ENCODE measurements at regions not wholly inside any gene's neighbourhood (a gene's known extent, or its start where the extent isn't known, plus 50 kb on each side); places are given as distances from the start of the nearest gene placed in this dataset.
"Not testable (repeated sequence)": the region's sequence is repeated elsewhere in the genome, so short reads cannot be mapped to it uniquely, and the experiment has no call there.

DNA sequence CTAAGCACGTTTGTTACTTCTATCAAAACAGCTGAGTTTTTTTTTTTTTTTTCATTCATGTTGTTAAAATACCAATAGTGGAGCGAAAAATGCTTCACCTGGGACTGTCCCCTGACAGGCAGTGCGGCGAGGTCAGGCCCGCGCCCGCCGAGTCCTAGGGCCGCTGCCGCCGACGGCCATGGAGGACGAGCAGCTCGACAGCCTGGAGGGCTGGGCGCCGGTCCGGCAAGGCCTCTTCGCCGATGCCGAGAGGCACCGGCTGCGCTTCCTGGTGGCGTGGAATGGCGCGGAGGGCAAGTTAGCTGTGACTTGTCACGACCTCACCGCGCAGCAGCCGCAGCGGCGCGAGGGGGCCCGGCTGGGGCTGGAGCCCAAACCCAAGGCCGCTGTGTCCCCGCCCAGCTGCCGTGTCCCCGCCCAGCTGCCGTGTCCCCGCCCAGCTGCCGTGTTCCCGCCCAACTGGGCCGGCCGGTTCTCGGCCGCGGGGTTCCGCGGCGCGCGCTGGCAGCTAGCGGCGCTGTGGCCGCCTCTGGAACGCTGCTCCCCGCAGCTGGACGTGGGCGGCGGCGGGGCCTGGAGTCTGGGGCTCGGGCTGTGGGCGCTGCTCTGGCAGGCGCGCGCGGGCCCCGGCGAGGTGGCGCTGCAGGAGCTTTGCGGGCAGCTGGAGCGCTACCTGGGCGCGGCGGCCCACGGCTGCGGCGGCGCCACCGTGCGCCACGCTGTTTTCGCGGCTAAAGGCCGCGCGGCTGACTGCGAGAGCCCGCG is 56.7 kb upstream of the GOLGA8R start:
- H3F3A ChIP-seq (ENCODE audit: control insufficient read depth, insufficient read depth); H4K20me1 ChIP-seq (ENCODE audit: control insufficient read depth, insufficient read depth, low read depth, low read length); H3K27ac ChIP-seq (ENCODE audit: low read depth, low read length); H3K9me3 ChIP-seq (ENCODE audit: control insufficient read depth, insufficient read depth, low read length); H3K4me2 ChIP-seq (ENCODE audit: low read length); H3K27me3 ChIP-seq (ENCODE audit: control insufficient read depth, low read length); H3K79me2 ChIP-seq (ENCODE audit: control insufficient read depth, low read length); H3K36me3 ChIP-seq (ENCODE audit: control insufficient read depth, low read length); H3K9me2 ChIP-seq (replicated peaks; ENCODE audit: control insufficient read depth, low read length); H3K4me1 ChIP-seq (ENCODE audit: control insufficient read depth, low read length): not testable (repeated sequence)
- H3K4me3 ChIP-seq (ENCODE audit: low read length), result peak overlapping the region; percentile 46; the same call in 1 of the 2 replicates

DNA sequence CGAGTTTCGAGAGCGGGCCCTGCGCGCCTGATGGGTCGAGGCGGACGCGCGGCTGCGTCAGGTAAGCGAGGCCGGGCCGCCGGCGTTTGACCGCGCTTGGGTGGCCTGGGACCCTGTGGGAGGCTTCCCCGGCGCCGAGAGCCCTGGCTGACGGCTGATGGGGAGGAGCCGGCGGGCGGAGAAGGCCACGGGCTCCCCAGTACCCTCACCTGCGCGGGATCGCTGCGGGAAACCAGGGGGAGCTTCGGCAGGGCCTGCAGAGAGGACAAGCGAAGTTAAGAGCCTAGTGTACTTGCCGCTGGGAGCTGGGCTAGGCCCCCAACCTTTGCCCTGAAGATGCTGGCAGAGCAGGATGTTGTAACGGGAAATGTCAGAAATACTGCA is 57.3 kb upstream of the GOLGA8R start:
- H3K27me3 ChIP-seq (ENCODE audit: control insufficient read depth, low read length); H3K36me3 ChIP-seq (ENCODE audit: control insufficient read depth, low read length); H3K9me3 ChIP-seq (ENCODE audit: control insufficient read depth, insufficient read depth, low read length); H3K4me1 ChIP-seq (ENCODE audit: control insufficient read depth, low read length); H4K20me1 ChIP-seq (ENCODE audit: control insufficient read depth, insufficient read depth, low read depth, low read length); H3K79me2 ChIP-seq (ENCODE audit: control insufficient read depth, low read length); H3K27ac ChIP-seq (ENCODE audit: low read depth, low read length); H3K4me2 ChIP-seq (ENCODE audit: low read length); H3F3A ChIP-seq (ENCODE audit: control insufficient read depth, insufficient read depth); H3K9me2 ChIP-seq (replicated peaks; ENCODE audit: control insufficient read depth, low read length): not testable (repeated sequence)
- peak overlapping the region; percentile 46; the same call in 1 of the 2 replicates for H3K4me3 ChIP-seq (ENCODE audit: low read length)

DNA sequence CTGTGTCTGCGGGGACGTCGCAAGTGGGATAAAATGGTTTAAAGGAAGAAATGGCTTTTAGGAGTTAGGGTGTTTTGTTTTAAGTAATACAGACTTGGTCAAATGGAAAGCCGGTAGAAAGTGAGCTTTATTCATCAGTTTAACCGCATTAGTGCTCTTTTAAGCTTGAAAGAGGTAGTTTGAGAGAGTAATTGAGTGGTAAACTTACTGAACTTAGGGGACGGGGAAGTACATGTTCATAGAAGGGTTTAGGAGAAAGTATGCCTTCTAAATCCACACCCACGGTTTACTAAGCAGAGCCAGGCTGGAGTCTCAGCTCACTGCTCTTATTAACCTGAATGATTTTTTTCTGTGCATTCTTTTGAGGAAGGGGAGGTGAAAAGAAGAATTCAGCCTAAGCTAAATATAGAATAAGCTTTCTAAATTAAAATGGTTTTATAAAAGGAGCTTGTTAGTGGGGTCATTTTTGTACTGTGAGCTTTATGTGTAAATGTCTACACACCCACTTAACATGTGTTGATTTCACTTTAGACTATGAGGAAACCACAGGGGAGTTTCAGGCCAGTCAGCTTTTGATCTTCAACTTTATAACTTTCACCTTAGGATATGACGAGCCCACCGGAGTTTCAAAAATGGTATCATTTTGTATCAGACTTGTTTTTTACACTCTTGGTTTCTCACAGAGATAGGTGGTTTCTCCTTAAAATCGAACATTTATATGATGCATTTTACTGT is 57.9 kb upstream of the GOLGA8R start:
- not testable (repeated sequence) for H3K4me3 ChIP-seq (ENCODE audit: low read length); H3K36me3 ChIP-seq (ENCODE audit: control insufficient read depth, low read length); H3K27ac ChIP-seq (ENCODE audit: low read depth, low read length); H3K79me2 ChIP-seq (ENCODE audit: control insufficient read depth, low read length); H3K4me1 ChIP-seq (ENCODE audit: control insufficient read depth, low read length); H3K9me3 ChIP-seq (ENCODE audit: control insufficient read depth, insufficient read depth, low read length); H3K9me2 ChIP-seq (replicated peaks; ENCODE audit: control insufficient read depth, low read length); H4K20me1 ChIP-seq (ENCODE audit: control insufficient read depth, insufficient read depth, low read depth, low read length); H3K27me3 ChIP-seq (ENCODE audit: control insufficient read depth, low read length); H3K4me2 ChIP-seq (ENCODE audit: low read length); H3F3A ChIP-seq (ENCODE audit: control insufficient read depth, insufficient read depth)

DNA sequence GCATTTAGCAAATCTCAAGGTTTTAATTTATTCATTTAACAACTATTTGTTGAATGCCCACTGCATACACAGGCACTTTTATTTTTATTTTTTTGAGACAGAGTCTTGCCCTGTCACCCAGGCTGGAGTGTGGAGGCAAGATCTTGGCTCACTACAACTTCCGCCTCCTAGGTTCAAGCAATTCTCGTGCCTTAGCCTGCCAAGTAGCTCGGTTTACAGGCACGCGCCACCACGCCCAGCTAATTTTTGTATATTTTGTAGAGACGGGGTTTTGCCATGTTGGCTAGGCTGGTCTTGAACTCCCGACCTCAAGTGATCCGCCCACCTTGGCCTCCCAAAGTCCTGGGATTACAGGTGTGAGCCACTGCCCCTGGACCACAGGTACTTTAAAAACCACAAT is 67.0 kb upstream of the GOLGA8Q start:
- not testable (repeated sequence) for H4K20me1 ChIP-seq (ENCODE audit: control insufficient read depth, insufficient read depth, low read depth, low read length); H3K4me2 ChIP-seq (ENCODE audit: low read length); H3F3A ChIP-seq (ENCODE audit: control insufficient read depth, insufficient read depth); H3K9me2 ChIP-seq (replicated peaks; ENCODE audit: control insufficient read depth, low read length); H3K27ac ChIP-seq (ENCODE audit: low read depth, low read length); H3K36me3 ChIP-seq (ENCODE audit: control insufficient read depth, low read length); H3K27me3 ChIP-seq (ENCODE audit: control insufficient read depth, low read length); H3K4me1 ChIP-seq (ENCODE audit: control insufficient read depth, low read length); H3K79me2 ChIP-seq (ENCODE audit: control insufficient read depth, low read length); H3K9me3 ChIP-seq (ENCODE audit: control insufficient read depth, insufficient read depth, low read length); H3K4me3 ChIP-seq (ENCODE audit: low read length)

DNA sequence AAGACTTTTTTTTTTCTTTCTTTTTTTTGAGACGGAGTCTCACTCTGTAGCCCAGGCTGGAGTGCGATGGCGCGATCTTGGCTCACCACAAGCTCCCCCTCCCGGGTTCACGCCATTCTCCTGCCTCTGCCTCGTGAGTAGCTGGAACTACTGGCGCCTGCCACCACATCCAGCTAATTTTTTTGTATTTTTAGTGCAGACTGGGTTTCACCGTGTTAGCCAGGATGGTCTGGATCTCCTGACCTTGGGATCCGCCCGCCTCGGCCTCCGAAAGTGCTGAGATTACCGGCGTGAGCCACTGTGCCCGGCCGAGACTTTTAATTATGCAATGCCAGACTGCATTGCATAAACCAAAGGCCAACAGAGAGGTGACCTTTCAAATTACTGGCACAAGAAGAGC is 62.6 kb upstream of the GOLGA8Q start:
- not testable (repeated sequence) for H3F3A ChIP-seq (ENCODE audit: control insufficient read depth, insufficient read depth); H3K27me3 ChIP-seq (ENCODE audit: control insufficient read depth, low read length); H3K79me2 ChIP-seq (ENCODE audit: control insufficient read depth, low read length); H3K4me3 ChIP-seq (ENCODE audit: low read length); H3K27ac ChIP-seq (ENCODE audit: low read depth, low read length); H3K4me1 ChIP-seq (ENCODE audit: control insufficient read depth, low read length); H3K36me3 ChIP-seq (ENCODE audit: control insufficient read depth, low read length); H3K4me2 ChIP-seq (ENCODE audit: low read length); H3K9me2 ChIP-seq (replicated peaks; ENCODE audit: control insufficient read depth, low read length); H3K9me3 ChIP-seq (ENCODE audit: control insufficient read depth, insufficient read depth, low read length); H4K20me1 ChIP-seq (ENCODE audit: control insufficient read depth, insufficient read depth, low read depth, low read length)

DNA sequence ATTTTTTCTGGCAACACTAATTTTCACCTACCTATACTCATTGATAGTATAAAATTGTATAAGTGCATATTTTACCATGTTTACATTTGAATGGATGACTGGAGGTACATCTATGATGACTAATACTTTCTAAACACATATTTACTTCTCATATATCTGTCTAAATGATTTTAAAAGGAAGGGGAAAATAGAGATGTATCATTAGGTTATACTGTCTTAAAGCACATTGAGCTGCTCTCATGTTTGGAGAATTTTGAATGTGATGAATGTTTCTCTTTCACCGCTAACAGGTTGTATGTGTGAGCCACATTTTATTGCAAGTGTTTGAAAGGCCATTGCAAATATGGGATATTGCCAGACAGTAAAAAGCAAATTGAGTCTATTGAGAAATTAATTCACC is 61.5 kb upstream of the GOLGA8Q start:
- not testable (repeated sequence) for H3K9me3 ChIP-seq (ENCODE audit: control insufficient read depth, insufficient read depth, low read length); H3F3A ChIP-seq (ENCODE audit: control insufficient read depth, insufficient read depth); H3K79me2 ChIP-seq (ENCODE audit: control insufficient read depth, low read length); H3K27ac ChIP-seq (ENCODE audit: low read depth, low read length); H3K36me3 ChIP-seq (ENCODE audit: control insufficient read depth, low read length); H3K27me3 ChIP-seq (ENCODE audit: control insufficient read depth, low read length); H3K9me2 ChIP-seq (replicated peaks; ENCODE audit: control insufficient read depth, low read length); H4K20me1 ChIP-seq (ENCODE audit: control insufficient read depth, insufficient read depth, low read depth, low read length); H3K4me3 ChIP-seq (ENCODE audit: low read length); H3K4me1 ChIP-seq (ENCODE audit: control insufficient read depth, low read length); H3K4me2 ChIP-seq (ENCODE audit: low read length)

DNA sequence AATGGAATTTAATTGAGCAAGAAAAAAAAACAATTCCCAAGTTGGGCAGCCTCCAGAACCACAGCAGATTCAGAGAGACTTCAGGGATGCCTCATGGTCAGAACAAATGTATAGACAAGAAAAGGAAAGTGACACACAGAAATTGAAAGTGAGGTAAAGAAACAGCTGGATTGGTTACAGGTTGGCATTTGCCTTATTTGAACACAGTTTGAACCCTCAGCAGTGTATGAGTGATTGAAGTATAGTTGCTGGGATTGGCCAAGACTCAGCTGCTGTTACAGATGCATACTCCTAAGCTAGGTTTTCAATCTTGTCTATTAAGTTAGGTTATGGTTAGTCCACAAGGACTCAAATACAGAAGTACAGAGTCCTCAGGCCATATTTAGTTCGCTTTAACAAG is 57.9 kb upstream of the GOLGA8Q start:
- H3K36me3 ChIP-seq (ENCODE audit: control insufficient read depth, low read length); H3K4me3 ChIP-seq (ENCODE audit: low read length); H3F3A ChIP-seq (ENCODE audit: control insufficient read depth, insufficient read depth); H3K79me2 ChIP-seq (ENCODE audit: control insufficient read depth, low read length); H3K9me2 ChIP-seq (replicated peaks; ENCODE audit: control insufficient read depth, low read length); H3K4me2 ChIP-seq (ENCODE audit: low read length); H3K27ac ChIP-seq (ENCODE audit: low read depth, low read length); H4K20me1 ChIP-seq (ENCODE audit: control insufficient read depth, insufficient read depth, low read depth, low read length); H3K4me1 ChIP-seq (ENCODE audit: control insufficient read depth, low read length); H3K9me3 ChIP-seq (ENCODE audit: control insufficient read depth, insufficient read depth, low read length); H3K27me3 ChIP-seq (ENCODE audit: control insufficient read depth, low read length): not testable (repeated sequence)

DNA sequence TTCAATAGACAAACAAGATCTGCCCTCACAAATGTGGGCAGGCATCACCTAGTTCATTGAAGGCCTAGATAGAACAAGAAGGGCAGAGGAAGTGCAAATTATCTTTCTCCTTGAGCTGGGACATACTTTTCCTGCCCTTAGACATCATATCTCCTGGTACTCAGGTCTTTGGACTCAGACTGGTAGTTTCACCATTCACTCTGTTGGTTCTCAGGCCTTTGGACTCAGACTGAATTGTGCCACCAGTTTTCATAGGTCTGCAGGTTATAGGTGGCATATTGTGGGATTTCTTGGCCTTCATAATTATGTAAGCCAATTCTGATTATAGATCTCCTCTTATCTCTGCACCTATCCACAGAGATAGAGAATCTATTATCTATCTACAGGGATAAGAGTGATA is 54.6 kb upstream of the GOLGA8Q start:
- not testable (repeated sequence) for H3K27ac ChIP-seq (ENCODE audit: low read depth, low read length); H3K9me2 ChIP-seq (replicated peaks; ENCODE audit: control insufficient read depth, low read length)

More for the DNA sequence above, 54.6 kb upstream of the GOLGA8Q start:
- not testable (repeated sequence) for H3K9me3 ChIP-seq (ENCODE audit: control insufficient read depth, insufficient read depth, low read length); H3K79me2 ChIP-seq (ENCODE audit: control insufficient read depth, low read length); H3K36me3 ChIP-seq (ENCODE audit: control insufficient read depth, low read length); H3K4me1 ChIP-seq (ENCODE audit: control insufficient read depth, low read length); H3F3A ChIP-seq (ENCODE audit: control insufficient read depth, insufficient read depth); H3K27me3 ChIP-seq (ENCODE audit: control insufficient read depth, low read length); H3K4me3 ChIP-seq (ENCODE audit: low read length); H4K20me1 ChIP-seq (ENCODE audit: control insufficient read depth, insufficient read depth, low read depth, low read length); H3K4me2 ChIP-seq (ENCODE audit: low read length)
